ENCODE measurements at regions not wholly inside any gene's neighbourhood (a gene's known extent, or its start where the extent isn't known, plus 50 kb on each side); places are given as distances from the start of the nearest gene placed in this dataset.

GRCh38 chr13:106815545-106815944 is 247.6 kb upstream of the ARGLU1 start:
- 14 to 50% (median 39%) methylated on average over 1 of the region's 1 CpG for WGBS, 5 donors
- H3K27ac ChIP-seq: no peak overlapping the region
- intact Hi-C loops (cut with DNase I; ENCODE audit: low total_unique reads): no loop called here
- H3K27me3 ChIP-seq: no peaks in the 10 kb centered on the region
- no peak overlapping the region for H3K4me3 ChIP-seq
- no peaks in the 10 kb centered on the region for H3K36me3 ChIP-seq
- H3K9me3 ChIP-seq: no peaks in the 10 kb centered on the region
- DNase-seq: no peak
- no peaks in the 10 kb centered on the region for H3K4me1 ChIP-seq
- no peak for TF ChIP-seq POLR2A (IDR thresholded peaks at IDR 0.05)

GRCh38 chr13:106814463-106814862 is 246.5 kb upstream of the ARGLU1 start:
- Histone ChIP-seq H3K36me3 (no peaks in the 10 kb centered on the region), H3K9me3 (no peaks in the 10 kb centered on the region), H3K4me3 (no peak overlapping the region), H3K27ac (no peak overlapping the region), H3K27me3 (no peaks in the 10 kb centered on the region), H3K4me1 (no peaks in the 10 kb centered on the region)
- TF ChIP-seq EP300 (IDR thresholded peaks at IDR 0.05): no peak
- no peak for TF ChIP-seq CTCF (IDR thresholded peaks at IDR 0.05)
- TF ChIP-seq POLR2A (IDR thresholded peaks at IDR 0.05): no peak
- TF ChIP-seq POLR2AphosphoS5 (IDR thresholded peaks at IDR 0.05): no peak
- WGBS, 5 donors: 43 to 65% (median 55%) methylated on average over 1 of the region's 1 CpG
- no peak for DNase-seq
- intact Hi-C loops (cut with DNase I; ENCODE audit: low total_unique reads): no loop called here

- intact Hi-C loops (cut with DNase I; ENCODE audit: low total_unique reads): no loop called here
- Histone ChIP-seq H3K4me1 (no peaks in the 10 kb centered on the region), H3K9me3 (no peaks in the 10 kb centered on the region), H3K27me3 (no peaks in the 10 kb centered on the region), H3K27ac (no peak overlapping the region), H3K36me3 (no peaks in the 10 kb centered on the region), H3K4me3 (no peak overlapping the region)
- no peak for TF ChIP-seq POLR2A (IDR thresholded peaks at IDR 0.05)
- TF ChIP-seq CTCF (IDR thresholded peaks at IDR 0.05): no peak
- no peak for TF ChIP-seq EP300 (IDR thresholded peaks at IDR 0.05)
- TF ChIP-seq POLR2AphosphoS5 (IDR thresholded peaks at IDR 0.05): no peak
- 70 to 81% (median 73%) methylated on average over 3 of the region's 3 CpGs for WGBS, 5 donors
- DNase-seq: no peak
Observed at GRCh38 chr13:106810069-106810468, 242.1 kb upstream of the ARGLU1 start.

GRCh38 chr13:106804991-106805390 is 237.1 kb upstream of the ARGLU1 start:
- no peaks in the 10 kb centered on the region for H3K9me3 ChIP-seq
- no peaks in the 10 kb centered on the region for H3K36me3 ChIP-seq
- no peak overlapping the region for H3K4me3 ChIP-seq
- no peaks in the 10 kb centered on the region for H3K4me1 ChIP-seq
- 80 to 86% (median 81%) methylated on average over 3 of the region's 3 CpGs for WGBS, 5 donors
- TF ChIP-seq EP300 (IDR thresholded peaks at IDR 0.05): no peak
- no peaks in the 10 kb centered on the region for H3K27me3 ChIP-seq
- intact Hi-C loops (cut with DNase I; ENCODE audit: low total_unique reads): no loop called here
- DNase-seq: no peak
- H3K27ac ChIP-seq: no peak overlapping the region

GRCh38 chr13:106802917-106803316 is 235.0 kb upstream of the ARGLU1 start:
- Histone ChIP-seq H3K9me3 (no peaks in the 10 kb centered on the region), H3K27ac (no peak overlapping the region), H3K4me3 (no peak overlapping the region), H3K36me3 (no peaks in the 10 kb centered on the region), H3K4me1 (no peaks in the 10 kb centered on the region), H3K27me3 (no peaks in the 10 kb centered on the region)
- no peak for DNase-seq
- 76 to 89% (median 84%) methylated on average over 6 of the region's 6 CpGs for WGBS, 5 donors
- intact Hi-C loops (cut with DNase I; ENCODE audit: low total_unique reads): no loop called here
- no peak for TF ChIP-seq CTCF (IDR thresholded peaks at IDR 0.05)
- no peak for TF ChIP-seq POLR2A (IDR thresholded peaks at IDR 0.05)
- no peak for TF ChIP-seq EP300 (IDR thresholded peaks at IDR 0.05)
- TF ChIP-seq POLR2AphosphoS5 (IDR thresholded peaks at IDR 0.05): no peak
